ENCODE measurements at regions not wholly inside any gene's neighbourhood (a gene's known extent, or its start where the extent isn't known, plus 50 kb on each side); places are given as distances from the start of the nearest gene placed in this dataset.

- TF ChIP-seq CTCF (conservative IDR thresholded peaks at IDR 0.05; ENCODE audit: low read depth, low read length), result no peak
- H3K4me3 ChIP-seq (ENCODE audit: low read length), result no peak overlapping the region
- DNase-seq (ENCODE audit: low read depth), result no peak
Observed at GRCh38 chr4:153065276-153065675, 129.2 kb downstream of the FHDC1 start.

- no peak overlapping the region for H3K4me3 ChIP-seq (ENCODE audit: low read length)
- peak; percentile 29 for DNase-seq (ENCODE audit: low read depth)
Observed at GRCh38 chr4:153067376-153067775, 131.3 kb downstream of the FHDC1 start.

GRCh38 chr4:153068751-153069150 lies 132.6 kb downstream of the FHDC1 start:
- no peak overlapping the region for H3K4me3 ChIP-seq (ENCODE audit: low read length)
- DNase-seq (ENCODE audit: low read depth), result no peak
- no peak for TF ChIP-seq CTCF (conservative IDR thresholded peaks at IDR 0.05; ENCODE audit: low read depth, low read length)

More at GRCh38 chr4:153067376-153067775, 131.3 kb downstream of the FHDC1 start:
- no peak for TF ChIP-seq CTCF (conservative IDR thresholded peaks at IDR 0.05; ENCODE audit: low read depth, low read length)

GRCh38 chr4:153071958-153072598 lies 132.2 kb upstream of the TRIM2 start:
- no peak for TF ChIP-seq CTCF (conservative IDR thresholded peaks at IDR 0.05; ENCODE audit: low read depth, low read length)
- H3K4me3 ChIP-seq (ENCODE audit: low read length), result no peak overlapping the region
- no peak for DNase-seq (ENCODE audit: low read depth)

- no peak for TF ChIP-seq CTCF (conservative IDR thresholded peaks at IDR 0.05; ENCODE audit: low read depth, low read length)
- no peak for DNase-seq (ENCODE audit: low read depth)
Observed at GRCh38 chr4:153072661-153073060, 131.6 kb upstream of the TRIM2 start.

GRCh38 chr4:153074486-153074885 lies 129.8 kb upstream of the TRIM2 start:
- TF ChIP-seq CTCF (conservative IDR thresholded peaks at IDR 0.05; ENCODE audit: low read depth, low read length), result no peak
- DNase-seq (ENCODE audit: low read depth), result no peak
- no peak overlapping the region for H3K4me3 ChIP-seq (ENCODE audit: low read length)

More at GRCh38 chr4:153072661-153073060, 131.6 kb upstream of the TRIM2 start:
- no peak overlapping the region for H3K4me3 ChIP-seq (ENCODE audit: low read length)

- H3K4me3 ChIP-seq (ENCODE audit: low read length), result no peak overlapping the region
- no peak for TF ChIP-seq CTCF (conservative IDR thresholded peaks at IDR 0.05; ENCODE audit: low read depth, low read length)
- no peak for DNase-seq (ENCODE audit: low read depth)
Observed at GRCh38 chr4:153074936-153075630, 129.2 kb upstream of the TRIM2 start.

Data from retinal pigment epithelial cell (primary cell).